ENCODE measurements at regions not wholly inside any gene's neighbourhood (a gene's known extent, or its start where the extent isn't known, plus 50 kb on each side); places are given as distances from the start of the nearest gene placed in this dataset.

DNA sequence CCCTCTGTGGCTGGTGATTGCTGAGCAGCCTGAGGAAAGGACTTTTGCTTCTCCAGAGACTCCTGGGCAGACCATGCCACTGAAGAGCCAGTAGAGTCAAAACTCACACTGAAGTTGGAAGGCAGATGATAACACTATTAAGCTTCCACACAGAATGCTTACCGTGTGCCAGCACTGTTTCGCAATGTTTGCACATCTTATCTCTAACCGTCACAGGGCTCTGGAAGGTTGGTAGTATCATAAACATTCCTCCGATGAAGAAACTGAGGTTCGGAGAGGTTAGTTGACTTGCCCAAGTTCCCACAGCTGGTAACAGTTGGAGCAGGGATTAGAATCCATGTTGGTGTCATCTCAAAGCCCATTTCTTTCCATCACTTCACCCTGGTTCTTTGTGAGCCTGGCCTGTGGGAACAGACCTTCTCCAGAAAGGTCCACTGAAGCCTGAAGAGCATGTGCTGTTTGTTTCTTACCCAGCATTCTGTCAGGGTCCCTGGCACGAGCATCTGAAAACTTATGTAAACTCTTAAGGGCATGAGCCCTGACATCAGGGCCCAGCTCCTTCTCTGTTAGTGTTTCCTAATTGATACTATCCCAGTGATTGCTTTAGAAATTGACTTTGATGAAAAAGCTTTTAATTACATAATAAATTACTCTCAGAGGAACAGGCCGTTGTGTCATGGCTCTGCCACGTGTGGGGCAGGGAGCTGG is 77.0 kb upstream of the PRR23C start:
- H3K4me1 ChIP-seq = peaks cover 5% of the 10 kb centered on the region
- TF ChIP-seq, protein P1, sequence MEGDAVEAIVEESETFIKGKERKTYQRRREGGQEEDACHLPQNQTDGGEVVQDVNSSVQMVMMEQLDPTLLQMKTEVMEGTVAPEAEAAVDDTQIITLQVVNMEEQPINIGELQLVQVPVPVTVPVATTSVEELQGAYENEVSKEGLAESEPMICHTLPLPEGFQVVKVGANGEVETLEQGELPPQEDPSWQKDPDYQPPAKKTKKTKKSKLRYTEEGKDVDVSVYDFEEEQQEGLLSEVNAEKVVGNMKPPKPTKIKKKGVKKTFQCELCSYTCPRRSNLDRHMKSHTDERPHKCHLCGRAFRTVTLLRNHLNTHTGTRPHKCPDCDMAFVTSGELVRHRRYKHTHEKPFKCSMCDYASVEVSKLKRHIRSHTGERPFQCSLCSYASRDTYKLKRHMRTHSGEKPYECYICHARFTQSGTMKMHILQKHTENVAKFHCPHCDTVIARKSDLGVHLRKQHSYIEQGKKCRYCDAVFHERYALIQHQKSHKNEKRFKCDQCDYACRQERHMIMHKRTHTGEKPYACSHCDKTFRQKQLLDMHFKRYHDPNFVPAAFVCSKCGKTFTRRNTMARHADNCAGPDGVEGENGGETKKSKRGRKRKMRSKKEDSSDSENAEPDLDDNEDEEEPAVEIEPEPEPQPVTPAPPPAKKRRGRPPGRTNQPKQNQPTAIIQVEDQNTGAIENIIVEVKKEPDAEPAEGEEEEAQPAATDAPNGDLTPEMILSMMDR (IDR thresholded peaks at IDR 0.05; ENCODE audit: borderline replicate concordance) = no peak
- no peak overlapping the region for H3K27ac ChIP-seq (replicated peaks)
- no peaks in the 10 kb centered on the region for H3K27me3 ChIP-seq (ENCODE audit: low read depth)
- no peak for DNase-seq
- intact Hi-C loops (cut with micrococcal nuclease) = no loop called here
- no peak overlapping the region for H3K4me3 ChIP-seq
- no peaks in the 10 kb centered on the region for H3K9me3 ChIP-seq (replicated peaks)
- H3K36me3 ChIP-seq = no peaks in the 10 kb centered on the region

DNA sequence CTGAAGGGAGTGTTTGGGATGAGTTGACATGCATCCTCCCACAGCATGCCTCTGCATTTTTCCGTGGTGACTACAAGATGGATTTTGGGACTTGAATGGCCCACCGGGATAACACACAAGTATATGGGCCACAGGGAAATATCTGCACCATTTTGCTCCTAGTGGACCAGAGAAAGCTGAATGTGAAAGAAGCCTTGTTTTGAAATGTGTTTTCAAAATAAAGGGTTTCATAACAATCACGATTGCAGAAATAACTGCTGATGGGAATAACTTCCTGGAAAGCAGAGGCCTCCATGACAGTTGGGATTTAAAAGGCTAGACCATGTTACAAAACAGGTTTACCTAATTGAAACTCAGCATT is 77.5 kb upstream of the PRR23C start:
- Histone ChIP-seq H3K4me1 (peaks cover 5% of the 10 kb centered on the region), H3K36me3 (no peaks in the 10 kb centered on the region), H3K27me3 (ENCODE audit: low read depth) (no peaks in the 10 kb centered on the region), H3K9me3 (replicated peaks) (no peaks in the 10 kb centered on the region), H3K4me3 (no peak overlapping the region), H3K27ac (replicated peaks) (no peak overlapping the region)
- intact Hi-C loops (cut with micrococcal nuclease) = no loop called here
- TF ChIP-seq, protein P1 (IDR thresholded peaks at IDR 0.05; ENCODE audit: borderline replicate concordance) = no peak
- no peak for DNase-seq

DNA sequence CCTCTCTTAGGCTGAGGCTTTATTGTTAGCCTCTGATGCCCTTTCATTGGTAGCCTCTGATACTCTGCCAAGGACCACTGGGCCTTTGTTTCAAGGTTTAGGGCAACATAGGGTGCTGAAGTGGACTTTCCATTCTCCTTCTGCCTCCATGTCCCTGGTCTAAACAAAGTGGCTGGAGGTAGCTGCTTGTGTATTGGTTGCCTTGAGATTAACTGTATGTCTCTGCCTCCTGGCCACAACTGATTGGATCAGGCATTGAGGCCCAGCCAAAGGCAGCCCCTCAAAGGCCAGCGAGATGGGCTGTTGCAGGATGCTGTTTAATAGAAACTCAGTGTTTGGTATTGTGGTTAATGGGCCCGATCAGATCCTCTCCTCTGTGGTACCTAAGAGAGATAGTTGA is 77.9 kb upstream of the PRR23C start:
- no peaks in the 10 kb centered on the region for H3K27me3 ChIP-seq (ENCODE audit: low read depth)
- H3K9me3 ChIP-seq (replicated peaks) = no peaks in the 10 kb centered on the region
- DNase-seq = no peak
- no peak overlapping the region for H3K27ac ChIP-seq (replicated peaks)
- H3K4me3 ChIP-seq = no peak overlapping the region
- TF ChIP-seq, protein P1 (IDR thresholded peaks at IDR 0.05; ENCODE audit: borderline replicate concordance) = no peak
- peaks cover 5% of the 10 kb centered on the region for H3K4me1 ChIP-seq
- H3K36me3 ChIP-seq = no peaks in the 10 kb centered on the region
- intact Hi-C loops (cut with micrococcal nuclease) = no loop called here

DNA sequence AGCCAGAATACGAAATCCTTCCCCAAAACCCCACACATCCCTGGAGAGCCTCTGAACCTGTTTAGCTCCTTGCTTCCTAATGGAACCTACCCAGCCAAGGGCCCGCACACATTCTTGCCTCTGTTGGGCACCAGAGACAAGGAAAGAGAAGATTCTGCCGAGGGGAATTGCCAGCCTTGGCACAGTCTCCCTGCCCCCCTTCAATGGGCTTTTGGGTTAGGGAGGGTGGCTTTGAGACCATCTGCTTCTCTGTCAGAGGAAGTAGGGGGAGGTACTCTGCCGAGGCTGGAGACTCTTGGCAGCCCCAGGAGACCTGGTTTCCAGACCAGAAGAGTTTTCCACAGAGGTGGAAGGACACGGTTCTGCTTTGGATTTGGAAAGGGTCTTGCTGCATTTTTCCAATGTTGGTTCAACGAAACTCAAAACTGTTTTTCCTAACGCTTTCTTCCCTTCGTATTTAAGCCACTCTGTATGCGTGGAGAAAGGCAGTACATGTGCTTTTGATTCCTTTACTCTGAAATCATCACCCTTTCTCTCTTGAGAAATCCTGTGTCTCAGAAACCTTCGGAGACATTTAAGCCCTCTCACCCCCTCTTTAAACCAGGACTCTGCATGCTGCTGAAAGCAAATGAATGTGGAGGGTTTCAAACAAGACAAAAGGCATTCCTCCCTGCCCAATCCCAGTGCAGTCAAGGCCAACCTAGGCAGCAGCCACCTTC is 78.8 kb upstream of the PRR23C start:
- TF ChIP-seq, protein P1 (IDR thresholded peaks at IDR 0.05; ENCODE audit: borderline replicate concordance) = no peak
- Histone ChIP-seq H3K9me3 (replicated peaks) (no peaks in the 10 kb centered on the region), H3K27ac (replicated peaks) (no peak overlapping the region), H3K4me3 (no peak overlapping the region), H3K27me3 (ENCODE audit: low read depth) (no peaks in the 10 kb centered on the region), H3K36me3 (no peaks in the 10 kb centered on the region), H3K4me1 (peaks cover 5% of the 10 kb centered on the region)
- no peak for DNase-seq
- intact Hi-C loops (cut with micrococcal nuclease) = no loop called here

DNA sequence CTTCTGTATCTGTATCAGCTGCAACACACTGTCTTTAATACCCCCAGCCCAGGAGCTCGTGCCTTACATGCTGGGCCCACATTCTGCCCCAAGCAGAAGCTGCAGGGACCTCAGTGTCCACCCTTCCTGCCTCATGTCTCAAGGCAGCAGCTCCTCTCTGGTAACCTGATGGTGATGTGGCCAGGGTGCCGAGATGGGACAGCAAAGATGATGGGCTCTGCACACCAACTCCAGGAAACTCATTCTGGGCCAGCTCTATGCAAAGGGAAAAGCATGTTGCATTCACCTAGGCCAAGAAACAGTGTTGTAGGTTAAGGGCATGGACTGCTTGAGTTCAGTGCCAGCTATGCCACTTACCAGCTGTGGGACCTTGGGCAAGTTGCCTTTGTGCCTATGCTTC is 79.5 kb upstream of the PRR23C start:
- Histone ChIP-seq H3K4me3 (no peak overlapping the region), H3K9me3 (replicated peaks) (no peaks in the 10 kb centered on the region), H3K27me3 (ENCODE audit: low read depth) (no peaks in the 10 kb centered on the region), H3K27ac (replicated peaks) (no peak overlapping the region), H3K36me3 (no peaks in the 10 kb centered on the region), H3K4me1 (peaks cover 5% of the 10 kb centered on the region)
- intact Hi-C loops (cut with micrococcal nuclease) = no loop called here
- TF ChIP-seq, protein P1 (IDR thresholded peaks at IDR 0.05; ENCODE audit: borderline replicate concordance) = no peak
- no peak for DNase-seq
